NCI-H128 (cell line): ENCODE measurements at regions not wholly inside any gene's neighbourhood (a gene's known extent, or its start where the extent isn't known, plus 50 kb on each side); places are given as distances from the start of the nearest gene placed in this dataset.
"Not testable (repeated sequence)": the region's sequence is repeated elsewhere in the genome, so short reads cannot be mapped to it uniquely, and the experiment has no call there.

ENCODE experiments used
- DNase-seq: peaks from one replicate; lab custom pipeline; 2025; ENCODE audit not compliant: unreplicated experiment; lab: John Stamatoyannopoulos, UW

DNA sequence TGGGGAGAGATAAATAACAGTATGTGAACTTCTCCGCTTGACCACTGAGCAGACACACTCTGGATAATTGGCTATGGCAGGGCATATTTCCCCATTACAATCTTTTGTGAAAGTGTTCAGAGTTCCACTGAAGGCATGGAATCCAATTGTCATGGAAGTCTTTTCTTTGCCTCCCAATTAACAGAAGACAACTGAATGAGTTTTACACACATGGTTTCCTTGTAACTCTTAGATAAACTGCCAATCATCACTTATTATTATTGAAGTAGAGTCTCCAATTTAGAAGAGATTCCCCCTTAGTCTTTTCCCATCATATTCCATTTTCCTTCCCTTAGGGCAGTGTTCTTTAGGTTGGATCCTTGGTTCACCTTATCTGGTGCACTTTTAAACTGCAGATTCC is 308.3 kb downstream of the NR2F2 start:
- no peak for DNase-seq

DNA sequence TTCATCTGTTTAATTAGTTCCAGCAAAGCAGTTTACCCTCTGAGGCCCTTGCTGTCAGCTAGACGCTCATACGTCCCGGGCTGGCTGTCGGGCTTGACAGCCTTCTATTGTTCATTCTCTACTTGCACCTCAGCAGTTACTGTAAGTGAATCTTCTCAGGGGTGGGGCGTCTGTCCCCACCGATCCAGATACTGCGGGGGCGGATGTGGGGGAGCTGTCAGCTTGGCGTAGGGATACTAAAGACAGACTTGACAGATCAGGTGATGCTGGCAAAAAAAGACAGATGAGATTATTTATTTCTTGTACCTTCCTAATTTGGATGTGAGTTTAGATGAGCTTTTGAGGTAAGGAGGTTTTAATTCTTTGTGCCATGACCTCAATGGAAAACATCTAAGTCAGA is 315.3 kb downstream of the NR2F2 start:
- no peak for DNase-seq

DNA sequence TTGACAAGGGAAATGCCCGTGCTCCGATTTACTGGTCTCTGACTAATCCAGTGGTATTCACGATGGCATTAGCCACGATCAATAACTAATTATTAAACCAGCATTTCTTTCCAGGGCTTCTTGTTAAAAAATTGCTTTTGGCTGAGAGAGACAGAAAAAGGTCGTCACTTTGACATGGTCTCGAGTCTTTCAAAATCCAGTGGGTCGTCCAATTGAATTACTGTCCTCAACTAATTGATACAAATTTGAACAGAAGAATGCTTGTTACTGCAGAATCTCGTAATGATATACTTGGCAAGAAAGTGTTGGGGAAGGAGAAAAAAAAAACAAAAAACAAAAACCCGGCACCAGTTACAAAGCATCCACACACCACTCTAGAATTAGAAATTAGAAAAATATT is 318.4 kb downstream of the NR2F2 start:
- DNase-seq: no peak

DNA sequence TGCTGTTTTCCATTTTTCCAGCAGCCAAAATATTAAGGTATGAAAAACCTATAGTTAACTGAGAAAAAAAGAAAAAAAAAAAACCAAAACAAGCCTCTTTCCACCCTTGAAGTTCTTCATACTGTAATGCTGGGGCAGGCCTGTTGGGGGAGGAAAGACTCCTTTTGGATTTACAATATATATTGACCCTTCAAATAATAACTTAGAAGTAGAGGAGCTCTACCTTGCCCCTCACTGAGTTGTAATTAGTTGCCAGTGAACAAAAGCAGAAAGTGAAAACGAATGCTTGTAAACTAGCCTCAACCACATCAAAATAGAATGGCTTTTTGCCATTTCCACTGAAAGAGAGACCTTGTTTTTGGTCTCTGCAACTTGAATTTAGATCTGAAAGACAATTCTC is 326.6 kb downstream of the NR2F2 start:
- DNase-seq: no peak

DNA sequence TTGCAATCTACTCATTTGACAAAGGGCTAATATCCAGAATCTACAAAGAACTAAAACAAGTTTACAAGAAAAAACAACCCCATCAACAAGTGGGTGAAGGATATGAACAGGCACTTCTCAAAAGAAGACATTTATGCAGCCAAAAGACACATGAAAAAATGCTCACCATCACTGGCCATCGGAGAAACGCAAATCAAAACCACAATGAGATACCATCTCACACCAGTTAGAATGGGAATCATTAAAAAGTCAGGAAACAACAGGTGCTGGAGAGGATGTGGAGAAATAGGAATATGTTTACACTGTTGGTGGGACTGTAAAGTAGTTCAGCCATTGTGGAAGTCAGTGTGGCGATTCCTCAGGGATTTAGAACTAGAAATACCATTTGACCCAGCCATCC is 336.5 kb downstream of the NR2F2 start:
- DNase-seq: not testable (repeated sequence)

DNA sequence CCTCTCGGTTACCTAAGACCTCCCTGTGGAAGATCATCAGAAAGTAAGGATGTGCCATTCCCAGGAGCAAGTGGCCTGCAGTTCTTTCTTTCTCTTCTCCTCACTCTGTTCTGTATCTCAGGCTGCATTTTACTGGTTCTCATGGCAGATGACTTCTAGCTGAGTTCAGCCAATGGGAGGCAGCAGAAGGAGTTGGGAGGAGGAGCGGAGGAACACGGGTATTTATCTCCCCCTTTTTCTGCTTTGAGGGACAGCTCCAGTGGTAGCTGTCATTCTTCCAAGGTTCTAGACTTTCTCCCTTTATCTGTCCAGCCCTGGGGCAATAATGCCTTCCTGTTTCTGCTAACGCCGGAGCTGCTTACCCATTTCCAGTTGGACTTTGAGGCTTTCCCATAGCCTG is 339.9 kb downstream of the NR2F2 start:
- no peak for DNase-seq

DNA sequence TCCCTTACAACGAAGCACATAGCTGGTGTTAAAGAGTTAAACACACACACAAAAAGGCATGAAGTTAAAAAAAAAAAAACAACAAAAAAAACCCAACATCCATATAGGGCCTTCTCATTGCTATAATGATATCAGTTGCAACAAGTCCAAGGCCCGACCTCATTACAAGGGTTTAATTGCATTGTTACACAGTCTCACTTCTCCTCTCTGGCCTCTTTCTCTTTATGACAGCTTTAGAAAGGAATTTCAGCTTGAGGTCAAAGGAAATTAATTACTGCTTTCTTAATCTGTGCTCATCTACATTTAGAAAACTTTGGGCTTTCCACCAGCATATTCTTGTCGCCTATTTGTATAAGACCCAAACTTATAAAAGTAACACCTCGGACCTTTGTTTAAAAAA is 342.1 kb downstream of the NR2F2 start:
- no peak for DNase-seq

DNA sequence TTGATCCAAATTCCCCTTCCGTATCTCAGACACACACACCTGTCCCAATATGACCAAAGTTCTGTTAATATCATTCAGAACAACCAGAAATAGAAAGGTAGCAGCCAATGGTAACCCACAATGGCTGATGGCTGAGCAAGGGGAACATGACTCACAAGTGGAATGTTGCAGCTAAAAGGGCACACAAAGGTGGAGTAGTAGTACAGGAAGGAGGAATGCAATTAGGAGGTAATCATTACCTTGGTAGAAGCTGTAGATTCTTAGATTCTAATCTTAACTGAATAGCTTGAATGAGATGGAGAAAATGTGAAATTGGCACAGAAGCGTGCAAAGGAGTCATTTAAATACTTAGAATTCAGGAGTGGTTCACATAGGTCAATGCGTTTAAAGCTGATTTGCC is 347.9 kb downstream of the NR2F2 start:
- no peak for DNase-seq

DNA sequence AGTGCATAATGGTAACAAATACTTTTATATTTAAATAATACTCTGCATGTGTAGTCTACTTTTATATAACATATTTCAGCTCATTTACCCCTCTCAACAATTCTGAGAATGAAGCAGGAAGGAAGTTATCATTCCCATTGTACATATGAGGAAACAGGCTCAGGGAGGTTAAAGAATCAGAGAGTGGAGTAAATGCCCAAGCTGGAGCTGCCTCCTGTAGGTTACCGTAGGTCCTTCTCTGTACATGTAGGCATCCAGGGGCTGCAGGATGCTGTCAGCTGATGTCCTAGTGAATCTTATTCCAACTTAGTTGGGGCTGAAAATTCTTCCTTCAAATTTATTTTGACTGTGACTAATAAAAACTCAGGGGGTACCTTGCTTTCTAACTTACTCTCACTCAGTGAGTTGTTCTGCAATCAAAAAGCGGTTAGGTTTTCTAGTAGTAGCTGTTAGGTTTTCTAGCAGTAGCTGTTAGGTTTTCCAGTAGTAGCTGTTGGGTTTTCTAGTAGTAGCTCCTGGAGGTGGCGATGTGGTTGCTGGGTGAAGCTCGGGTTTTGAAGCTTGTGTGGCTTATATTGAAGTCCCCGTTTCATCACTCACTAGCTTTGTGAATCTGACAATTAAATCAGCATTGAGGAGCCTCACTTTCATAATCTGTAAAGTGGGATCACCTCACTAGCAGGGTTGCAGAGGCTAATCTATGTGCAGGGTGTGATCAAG is 357.0 kb downstream of the NR2F2 start:
- no peak for DNase-seq

DNA sequence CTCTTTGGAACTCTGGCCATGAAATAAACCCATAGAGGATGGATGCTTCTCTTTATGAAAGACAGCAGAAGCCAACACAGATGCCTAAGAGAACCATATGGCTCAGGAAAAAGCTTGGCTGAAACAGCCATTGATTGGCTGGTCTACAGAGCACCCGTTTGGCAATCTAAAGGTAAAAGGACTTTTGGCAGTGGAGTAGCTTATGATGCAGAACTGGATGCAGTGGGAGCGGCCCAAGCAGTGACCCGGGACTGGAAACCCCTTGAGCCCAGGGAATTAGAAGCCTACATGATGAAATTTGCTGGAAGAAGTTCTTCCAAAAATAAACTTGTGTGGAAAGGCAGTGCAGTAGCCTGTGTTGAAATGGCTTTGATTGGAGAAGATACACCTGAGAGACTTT is 360.2 kb downstream of the NR2F2 start:
- no peak for DNase-seq

DNA sequence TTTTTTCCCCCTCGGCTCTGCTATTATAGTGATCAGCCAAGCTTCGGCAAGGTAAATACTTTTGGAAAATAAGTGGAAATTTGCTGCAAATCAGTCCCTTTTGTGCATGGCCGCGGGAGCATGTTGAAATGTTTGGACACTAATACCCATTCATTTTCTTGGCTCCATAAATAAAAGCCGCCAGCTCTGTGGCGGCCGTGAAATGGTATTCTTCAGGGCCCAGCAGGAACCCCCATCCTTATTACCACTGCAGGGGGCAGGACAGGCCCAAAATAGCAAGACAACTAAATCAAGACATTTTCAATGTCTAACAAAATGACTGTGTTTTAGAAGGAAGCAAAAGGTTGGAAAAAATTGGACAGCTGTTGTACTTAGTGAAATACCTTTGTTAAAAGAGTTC is 362.3 kb downstream of the NR2F2 start:
- no peak for DNase-seq

DNA sequence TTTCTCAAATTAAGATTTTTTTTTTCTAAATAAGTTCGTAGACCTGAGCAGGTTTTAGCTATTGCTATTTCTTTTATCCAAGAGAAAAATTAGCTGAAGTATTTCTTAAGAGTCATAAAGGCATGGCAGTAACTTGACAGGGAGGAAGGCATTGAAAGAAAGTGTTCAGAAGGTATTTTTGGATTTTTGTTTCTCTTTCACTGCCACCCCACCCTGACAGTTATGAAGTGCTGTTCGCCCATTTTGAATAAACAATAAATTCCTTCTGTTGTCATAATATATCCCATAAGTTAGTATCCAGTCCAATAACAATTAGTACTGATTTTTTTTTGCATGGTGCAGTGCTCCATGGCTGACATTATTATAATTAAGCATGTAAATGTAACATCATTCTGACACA is 363.0 kb downstream of the NR2F2 start:
- no peak for DNase-seq

DNA sequence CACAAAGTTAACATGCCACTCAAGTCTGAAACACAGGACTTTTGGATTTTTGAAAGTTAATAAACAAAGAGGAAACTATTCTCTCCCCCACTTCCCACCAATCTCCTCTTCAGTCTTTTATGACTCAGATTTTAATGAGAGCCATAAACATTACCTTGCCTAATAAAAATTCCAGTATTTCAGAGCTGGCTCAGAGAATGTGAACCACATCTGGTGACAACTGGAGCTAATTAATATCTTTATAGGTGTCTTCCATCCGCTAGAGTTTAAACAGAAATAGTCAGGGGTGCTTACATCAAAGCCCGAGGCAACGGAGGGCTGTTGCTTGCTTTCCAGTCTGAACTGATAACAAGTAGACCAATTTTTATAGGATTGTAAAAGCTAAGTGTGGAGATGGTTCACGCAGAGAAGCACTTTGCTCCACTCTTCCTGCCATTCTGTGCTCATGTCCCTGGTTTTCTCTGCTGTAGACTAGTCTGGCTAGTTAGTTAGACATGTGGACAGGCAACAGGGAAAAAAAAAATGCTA is 363.6 kb downstream of the NR2F2 start:
- no peak for DNase-seq

DNA sequence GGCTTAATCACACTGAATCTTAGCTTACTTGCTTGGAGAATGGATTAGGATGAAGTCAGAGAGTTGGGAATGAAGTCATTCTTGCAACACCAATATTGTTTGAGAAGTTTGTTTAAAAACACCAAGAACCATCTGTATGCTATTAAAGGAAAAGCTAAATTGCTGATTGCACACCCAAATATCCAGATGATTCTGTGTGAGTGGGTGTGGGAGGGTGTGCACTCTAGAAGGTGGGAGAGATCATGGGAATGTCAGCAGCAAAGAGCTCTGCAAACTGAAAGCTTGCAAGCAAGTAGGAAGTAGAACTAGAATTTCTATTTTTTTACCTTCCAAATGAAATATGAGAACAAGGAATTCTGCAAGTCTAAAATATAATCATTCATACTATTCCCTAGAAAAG is 364.9 kb downstream of the NR2F2 start:
- DNase-seq: no peak

DNA sequence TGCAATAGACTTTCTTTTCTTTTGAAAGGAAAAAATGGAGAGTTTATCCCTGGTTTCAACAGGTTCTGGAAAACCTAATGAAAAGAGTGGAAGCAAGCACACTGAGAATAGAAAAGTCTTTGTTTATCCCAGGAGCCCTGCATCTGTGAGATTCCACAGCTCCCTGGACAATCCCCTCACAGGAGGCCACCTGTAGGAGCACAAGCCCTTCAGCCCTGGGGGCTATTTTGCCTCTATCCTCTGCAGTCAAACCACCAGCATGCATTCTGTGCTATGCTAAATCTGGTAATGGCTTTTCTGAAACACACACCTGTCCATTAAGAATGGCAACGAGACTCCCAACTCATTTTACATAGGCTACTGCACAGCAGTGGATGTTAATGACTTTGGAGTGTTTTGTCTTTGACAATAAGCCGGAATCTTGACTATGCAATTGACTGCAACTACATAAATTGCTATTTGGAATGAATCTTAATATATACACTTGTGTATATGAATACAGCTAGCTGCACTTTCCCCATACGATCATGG is 369.4 kb downstream of the NR2F2 start:
- peak; percentile 78 for DNase-seq

DNA sequence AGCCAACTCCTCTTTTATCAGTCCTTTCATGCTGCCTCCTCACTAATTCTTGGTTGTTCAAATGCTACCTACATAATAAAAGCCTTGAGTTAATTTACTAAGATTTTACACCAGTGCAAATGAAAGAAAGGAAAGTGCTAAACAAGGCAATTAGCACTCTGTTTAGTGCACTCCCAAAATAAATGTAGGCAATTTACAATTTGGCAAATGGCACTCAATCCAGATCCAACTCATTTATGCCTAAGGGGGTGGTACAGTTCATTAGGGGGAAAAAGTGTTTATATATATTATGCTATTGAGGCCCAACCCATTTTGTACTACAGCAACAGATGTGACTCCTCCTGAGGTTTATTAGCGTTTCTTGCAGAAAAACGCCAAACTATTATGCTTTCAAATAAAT is 370.1 kb downstream of the NR2F2 start:
- DNase-seq: no peak

DNA sequence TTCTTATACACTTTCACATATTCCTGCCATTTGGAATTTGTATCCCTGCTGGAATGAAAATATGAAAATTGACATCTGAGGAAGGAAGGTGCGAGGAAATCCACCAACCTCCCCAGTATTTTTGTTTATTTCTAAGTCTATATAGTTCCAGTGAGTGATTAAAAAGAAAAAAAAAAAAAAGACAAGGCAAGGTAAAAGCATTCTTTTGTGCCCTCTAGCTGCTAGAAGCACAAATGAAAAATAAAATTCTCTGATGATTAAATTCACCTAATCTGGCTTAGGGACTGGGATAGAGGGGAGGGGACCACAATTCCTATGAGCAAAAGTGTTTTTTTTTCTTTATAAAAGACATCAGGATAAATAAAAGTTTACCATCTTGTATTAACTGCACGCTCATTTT is 370.9 kb downstream of the NR2F2 start:
- no peak for DNase-seq

DNA sequence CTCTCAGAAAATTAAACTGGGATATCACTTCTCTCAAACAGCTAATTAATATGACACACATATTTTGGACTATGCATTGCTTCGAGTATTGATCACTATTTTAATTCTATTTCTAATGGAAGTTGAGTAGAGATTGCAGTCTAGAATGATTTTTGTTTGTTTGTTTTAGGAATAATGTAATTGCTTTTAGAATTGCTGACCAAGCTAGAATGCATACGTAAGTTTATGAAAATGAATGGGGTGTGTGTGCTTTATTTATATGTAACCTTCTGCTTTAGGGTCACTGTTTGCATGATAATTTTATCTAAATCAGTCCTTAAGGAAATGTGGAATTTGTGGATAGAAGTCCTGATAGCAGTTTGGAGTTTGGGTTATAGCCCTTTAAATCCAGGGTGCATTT is 371.4 kb downstream of the NR2F2 start:
- DNase-seq: no peak

DNA sequence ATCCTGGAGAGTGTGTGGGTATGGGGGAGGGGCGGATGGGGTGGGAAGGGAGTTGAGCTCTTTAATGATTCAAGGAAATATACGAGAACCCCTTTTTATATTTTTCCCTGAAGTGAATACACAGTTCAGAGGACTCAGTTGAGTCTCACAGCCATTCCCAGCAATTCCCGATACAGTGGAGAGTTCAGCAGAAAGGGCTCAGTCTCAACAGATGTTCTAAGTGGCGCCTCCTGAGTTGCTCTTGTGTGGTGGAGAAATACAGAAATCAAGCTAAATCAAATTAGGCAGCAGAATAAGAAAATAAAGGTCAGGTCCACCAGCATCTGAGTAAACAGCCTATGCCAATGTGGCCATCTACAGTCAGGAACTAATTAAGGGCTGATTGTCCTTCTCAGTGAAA is 372.1 kb downstream of the NR2F2 start:
- DNase-seq: no peak

DNA sequence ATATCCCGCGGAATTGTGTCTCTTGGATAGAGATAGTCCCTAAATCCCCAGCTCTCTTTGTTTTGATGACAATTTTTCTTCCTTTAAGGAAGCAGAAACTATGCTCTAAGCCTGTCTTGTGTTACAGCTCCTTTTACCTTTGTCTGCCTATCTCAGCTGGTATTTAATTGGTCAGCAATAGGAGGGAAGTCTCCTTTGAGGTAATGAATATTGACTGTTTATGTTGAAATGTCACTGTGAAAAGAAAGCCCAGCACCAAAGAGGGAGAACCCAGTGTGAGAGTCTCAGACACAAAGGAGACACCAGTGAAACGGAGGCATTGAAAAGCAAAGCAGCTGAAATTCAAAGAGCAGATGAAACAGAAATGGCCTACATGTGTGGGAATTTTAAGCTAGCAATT is 372.6 kb downstream of the NR2F2 start:
- DNase-seq: no peak

DNA sequence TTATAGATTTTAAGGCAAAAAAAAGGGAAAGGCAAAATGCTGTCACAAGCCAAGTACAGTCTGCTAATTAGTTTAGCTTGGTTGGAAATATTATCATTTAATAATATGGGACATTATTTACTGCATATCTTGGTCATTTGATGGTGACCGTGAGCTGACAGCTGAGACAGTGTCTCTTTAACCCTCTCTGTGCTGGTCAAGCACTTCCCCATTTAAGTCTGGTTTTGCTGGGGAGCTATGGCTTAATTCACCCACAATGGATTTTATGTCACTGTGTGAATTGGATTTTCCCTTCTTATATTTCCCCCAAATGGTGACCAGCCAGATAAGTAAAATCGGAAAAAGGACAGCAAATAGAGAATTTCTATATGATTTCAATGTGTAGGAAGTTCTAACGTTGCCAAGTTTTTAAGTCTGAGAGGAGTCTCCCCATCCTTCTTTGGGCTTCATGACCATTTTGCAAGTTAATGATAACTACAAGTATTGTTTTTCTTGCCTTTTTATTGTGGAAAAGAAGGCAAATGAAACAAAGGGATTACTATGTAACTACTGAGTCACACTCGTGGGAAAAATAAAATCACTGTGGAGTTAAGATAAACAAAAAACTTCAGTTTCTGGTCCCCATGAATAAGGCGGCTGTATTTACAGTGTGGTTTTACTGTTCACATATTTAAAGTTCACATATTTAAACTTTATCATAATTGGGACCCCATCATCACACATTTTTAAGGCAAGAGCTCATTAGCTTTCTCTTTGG is 373.5 kb downstream of the NR2F2 start:
- DNase-seq: no peak

DNA sequence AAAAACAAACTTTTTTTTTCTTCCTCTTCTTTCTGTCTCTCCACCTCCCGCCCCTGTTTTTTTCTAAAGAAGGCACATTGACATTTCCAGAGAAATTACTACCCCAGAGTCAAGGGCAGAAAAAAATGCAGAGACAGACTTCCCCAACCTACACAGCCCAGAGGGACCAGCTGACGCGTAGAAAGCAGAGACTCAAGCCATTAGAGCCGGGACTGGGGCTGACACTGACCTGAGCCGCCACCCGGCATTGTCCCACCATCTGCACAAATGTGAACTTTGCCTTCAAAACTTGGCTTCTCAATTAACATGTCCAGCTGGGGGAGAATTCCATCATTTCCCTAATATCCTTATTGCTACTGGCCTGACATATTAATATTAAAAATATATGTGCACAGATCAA is 385.6 kb downstream of the NR2F2 start:
- no peak for DNase-seq
